ENCODE measurements at regions not wholly inside any gene's neighbourhood (a gene's known extent, or its start where the extent isn't known, plus 50 kb on each side); places are given as distances from the start of the nearest gene placed in this dataset.
"Not testable (repeated sequence)": the region's sequence is repeated elsewhere in the genome, so short reads cannot be mapped to it uniquely, and the experiment has no call there.

GRCh38 chr16:85279402-85279801, 167.1 kb upstream of the CIBAR2 start:
- DNase-seq = no peak

- no peak for DNase-seq
These were observed 167.7 kb upstream of the CIBAR2 start for GRCh38 chr16:85279825-85280545.

GRCh38 chr16:85281181-85281580, 168.9 kb upstream of the CIBAR2 start:
- DNase-seq = no peak

GRCh38 chr16:85282842-85283241, 170.6 kb upstream of the CIBAR2 start:
- DNase-seq = no peak

- DNase-seq = no peak
These were observed 171.2 kb upstream of the CIBAR2 start for GRCh38 chr16:85283305-85284050.

- DNase-seq = no peak
These were observed 172.0 kb upstream of the CIBAR2 start for GRCh38 chr16:85284141-85284817.

GRCh38 chr16:85285681-85286065, 173.4 kb upstream of the CIBAR2 start:
- no peak for DNase-seq

- DNase-seq = no peak
These were observed 174.0 kb upstream of the CIBAR2 start for GRCh38 chr16:85286066-85286831.

GRCh38 chr16:85286951-85287814, 174.9 kb upstream of the CIBAR2 start:
- DNase-seq = no peak

GRCh38 chr16:85287815-85288109, 175.5 kb upstream of the CIBAR2 start:
- DNase-seq = not testable (repeated sequence)

GRCh38 chr16:85288341-85288868, 176.1 kb upstream of the CIBAR2 start:
- no peak for DNase-seq

- no peak for DNase-seq
These were observed 176.8 kb upstream of the CIBAR2 start for GRCh38 chr16:85288869-85289660.

- DNase-seq = no peak
These were observed 177.7 kb upstream of the CIBAR2 start for GRCh38 chr16:85289760-85290625.

- DNase-seq = no peak
These were observed 178.5 kb upstream of the CIBAR2 start for GRCh38 chr16:85290626-85291301.

- DNase-seq = no peak
These were observed 179.3 kb upstream of the CIBAR2 start for GRCh38 chr16:85291302-85292148.

GRCh38 chr16:85293458-85293857, 181.2 kb upstream of the CIBAR2 start:
- no peak for DNase-seq

- DNase-seq = no peak
These were observed 181.8 kb upstream of the CIBAR2 start for GRCh38 chr16:85293904-85294642.

Data from activated effector memory CD4-positive, alpha-beta T cell treated with Interleukin-2 at 50 U/mL for 16 hours (primary cell).